GM23338 (cell line): ENCODE measurements at regions not wholly inside any gene's neighbourhood (a gene's known extent, or its start where the extent isn't known, plus 50 kb on each side); places are given as distances from the start of the nearest gene placed in this dataset.

ENCODE experiments used
- CTCF ChIP-seq, 2 experiments: fragments of 200-600 bp in 1 of 2; sonication (generic) in 1 of 2; conservative IDR thresholded peaks; 2 replicates each; pipeline versions ENCODE4 v1.5.1 to v1.6.1; 2016 to 2017; ENCODE audit warnings: antibody characterized with exemption in 2 of 2, low read depth in 2 of 2, mild to moderate bottlenecking in 2 of 2, moderate library complexity in 1 of 2
- JUNB ChIP-seq: IDR thresholded peaks from one replicate; pipeline ENCODE4 v1.6.1; 2016; ENCODE audit warnings: antibody characterized with exemption; ENCODE audit not compliant: unreplicated experiment
- POLR2AphosphoS5 ChIP-seq: IDR thresholded peaks from 2 replicates; pipeline ENCODE4 v1.6.1; 2016; ENCODE audit warnings: antibody characterized with exemption, low read depth

DNA sequence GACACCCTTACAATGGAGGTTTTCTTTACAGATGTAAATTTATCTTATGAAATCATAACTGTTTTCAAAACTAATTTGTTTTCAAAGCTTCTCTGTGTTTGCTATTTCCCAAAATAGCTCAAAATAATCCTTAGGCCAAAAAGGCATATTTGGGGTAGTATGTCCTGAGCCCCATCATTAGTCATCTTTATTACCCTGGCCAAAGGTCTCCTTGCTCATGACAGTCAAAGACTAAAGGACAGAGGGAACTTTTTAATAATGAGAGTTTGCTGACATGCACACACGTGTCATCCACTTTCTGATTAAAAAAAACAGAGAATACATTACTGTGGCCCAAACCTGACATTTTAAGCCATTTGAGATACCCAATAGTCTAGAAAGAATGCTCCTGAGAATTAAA lies 221.9 kb upstream of the DUSP10 start:
- no peak for TF ChIP-seq CTCF (conservative IDR thresholded peaks at IDR 0.05; ENCODE audit: low read depth in 2 of 2)
- TF ChIP-seq POLR2AphosphoS5: no peak
- no peak for TF ChIP-seq JUNB
